ENCODE measurements at regions not wholly inside any gene's neighbourhood (a gene's known extent, or its start where the extent isn't known, plus 50 kb on each side); places are given as distances from the start of the nearest gene placed in this dataset.

GRCh38 chr13:85333506-85334020 lies 465.7 kb downstream of the SLITRK6 start:
- TF ChIP-seq CTCF (IDR thresholded peaks at IDR 0.05) (no peak), POLR2A (IDR thresholded peaks at IDR 0.05) (no peak), EP300 (IDR thresholded peaks at IDR 0.05) (no peak), POLR2AphosphoS5 (IDR thresholded peaks at IDR 0.05) (no peak)

Measured in stomach (tissue), 4 donors.